ENCODE measurements at regions not wholly inside any gene's neighbourhood (a gene's known extent, or its start where the extent isn't known, plus 50 kb on each side); places are given as distances from the start of the nearest gene placed in this dataset.
A peak's percentile ranks its signal among the peaks of the same experiment; 100 is the strongest.

- DNase-seq, result peak; percentile 20
These were observed 255.5 kb downstream of the CDC5L start for GRCh38 chr6:44642870-44643522.

GRCh38 chr6:44645276-44645675, 257.8 kb downstream of the CDC5L start:
- DNase-seq, result peak; percentile 19

- no peak for DNase-seq
These were observed 258.8 kb downstream of the CDC5L start for GRCh38 chr6:44646355-44646754.

- DNase-seq, result peak; percentile 50
These were observed 262.0 kb downstream of the CDC5L start for GRCh38 chr6:44649365-44650025.

- no peak for DNase-seq
These were observed 263.0 kb downstream of the CDC5L start for GRCh38 chr6:44650495-44650894.

GRCh38 chr6:44650947-44651346, 263.4 kb downstream of the CDC5L start:
- DNase-seq, result no peak

- DNase-seq, result no peak
These were observed 264.1 kb downstream of the CDC5L start for GRCh38 chr6:44651604-44652003.

- DNase-seq, result no peak
These were observed 265.0 kb downstream of the CDC5L start for GRCh38 chr6:44652547-44652946.

GRCh38 chr6:44653091-44653490, 265.6 kb downstream of the CDC5L start:
- no peak for DNase-seq

- DNase-seq, result no peak
These were observed 266.3 kb downstream of the CDC5L start for GRCh38 chr6:44653761-44654218.

GRCh38 chr6:44655412-44656342, 268.2 kb downstream of the CDC5L start:
- DNase-seq, result peak; percentile 72

- no peak for DNase-seq
These were observed 269.2 kb downstream of the CDC5L start for GRCh38 chr6:44656691-44657090.

GRCh38 chr6:44657206-44657819, 269.8 kb downstream of the CDC5L start:
- no peak for DNase-seq

- no peak for DNase-seq
These were observed 271.1 kb downstream of the CDC5L start for GRCh38 chr6:44658571-44658970.

- no peak for DNase-seq
These were observed 272.2 kb downstream of the CDC5L start for GRCh38 chr6:44659726-44660125.

GRCh38 chr6:44660561-44661220, 273.2 kb downstream of the CDC5L start:
- DNase-seq, result no peak

- no peak for DNase-seq
These were observed 273.9 kb downstream of the CDC5L start for GRCh38 chr6:44661221-44662008.

GRCh38 chr6:44662461-44663121, 275.1 kb downstream of the CDC5L start:
- DNase-seq, result peak; percentile 75

- no peak for DNase-seq
These were observed 276.5 kb downstream of the CDC5L start for GRCh38 chr6:44663860-44664634.

- DNase-seq, result no peak
These were observed 277.2 kb downstream of the CDC5L start for GRCh38 chr6:44664716-44665115.
